Gastroesophageal sphincter (tissue), 4 donors: ENCODE measurements at regions not wholly inside any gene's neighbourhood (a gene's known extent, or its start where the extent isn't known, plus 50 kb on each side); places are given as distances from the start of the nearest gene placed in this dataset.

Experiments
- ATAC-seq: fragments of 150-250 bp; one replicate; pipeline ENCODE4 v1.9.1; 2016; ENCODE audit warnings: mild to moderate bottlenecking, moderate library complexity
- H3K27ac ChIP-seq, 4 donors: fragments of 200-600 bp; sonication (generic) in 3 of 4; 1 replicate in 3 of 4; 2 replicates in 1 of 4; pipeline ENCODE4 v1.5.1; 2016 to 2019
- H3K27me3 ChIP-seq: fragments of 200-600 bp; sonication (generic); one replicate; pipeline ENCODE4 v1.5.1; 2019
- H3K36me3 ChIP-seq, 2 donors: fragments of 200-600 bp; sonication (generic); one replicate each; pipeline ENCODE4 v1.5.1; 2019; ENCODE audit warnings: control low read depth in 1 of 2
- H3K4me1 ChIP-seq, 3 donors: fragments of 200-600 bp; sonication (generic); 1 replicate in 2 of 3; 2 replicates in 1 of 3; pipeline ENCODE4 v1.5.1; 2016 to 2019; ENCODE audit warnings: control low read depth in 2 of 3
- H3K4me3 ChIP-seq, 2 donors: fragments of 200-600 bp; sonication (generic); one replicate each; pipeline ENCODE4 v1.5.1; 2019; ENCODE audit warnings: mild to moderate bottlenecking in 1 of 2, moderate library complexity in 1 of 2
- H3K9me3 ChIP-seq, 3 donors: fragments of 200-600 bp; sonication (generic); one replicate each; pipeline ENCODE4 v1.5.1; 2017 to 2019; ENCODE audit warnings: control low read depth in 2 of 3
- CTCF ChIP-seq, 4 experiments: fragments of 200-600 bp in 2 of 4; fragments of 450-650 bp in 2 of 4; sonication (generic) in 1 of 4; IDR thresholded peaks; one replicate each; pipeline ENCODE4 v1.5.1; 2017 to 2019; ENCODE audit warnings: antibody characterized with exemption in 4 of 4, mild to moderate bottlenecking in 2 of 4, moderate library complexity in 2 of 4
- EP300 ChIP-seq: sonication (generic); formaldehyde crosslinking; IDR thresholded peaks from one replicate; pipeline ENCODE4 v1.6.1; 2017; ENCODE audit warnings: antibody characterized with exemption, mild to moderate bottlenecking
- POLR2A ChIP-seq, 2 donors: fragments of 450-650 bp; IDR thresholded peaks; one replicate each; pipeline ENCODE4 v1.6.1; 2017; ENCODE audit warnings: antibody characterized with exemption in 2 of 2, mild to moderate bottlenecking in 2 of 2, moderate library complexity in 1 of 2
- POLR2AphosphoS5 ChIP-seq: sonication (generic); formaldehyde crosslinking; IDR thresholded peaks from one replicate; pipeline ENCODE4 v1.6.1; 2017; ENCODE audit warnings: antibody characterized with exemption
- WGBS, 2 donors: methylation state at CpG; one replicate each; pipeline ENCODE4 v1.1.5; 2018; ENCODE audit warnings: low coverage in 1 of 2; 5-methylcytosine and 5-hydroxymethylcytosine counted together

GRCh38 chr15:35174948-35175347, 89.9 kb upstream of the NANOGP8 start:
- H3K27ac ChIP-seq = no peak overlapping the region

GRCh38 chr15:35173444-35174118, 88.5 kb upstream of the NANOGP8 start:
- Histone ChIP-seq H3K27me3 (no peaks in the 10 kb centered on the region), H3K27ac (no peak overlapping the region), H3K4me3 (no peak overlapping the region), H3K36me3 (no peaks in the 10 kb centered on the region), H3K4me1 (peaks cover 0 to 2% (median 0%) of the 10 kb centered on the region in 3 donors), H3K9me3 (no peaks in the 10 kb centered on the region)
- WGBS, 2 donors = 0 to 69% methylated on average over 2 to 4 of the region's 4 CpGs
- ATAC-seq = no peak
- TF ChIP-seq POLR2AphosphoS5 (no peak), CTCF (IDR thresholded peaks at IDR 0.05) (no peak), EP300 (no peak)

More at GRCh38 chr15:35174948-35175347, 89.9 kb upstream of the NANOGP8 start:
- H3K36me3 ChIP-seq = no peaks in the 10 kb centered on the region
- H3K9me3 ChIP-seq = no peaks in the 10 kb centered on the region
- H3K4me1 ChIP-seq = no peaks in the 10 kb centered on the region
- ATAC-seq = no peak
- H3K4me3 ChIP-seq = no peak overlapping the region
- WGBS, 2 donors = 55 to 74% methylated on average over 3 of the region's 3 CpGs
- TF ChIP-seq EP300 (no peak), POLR2A (IDR thresholded peaks at IDR 0.05) (no peak), CTCF (IDR thresholded peaks at IDR 0.05) (no peak)
- H3K27me3 ChIP-seq = no peaks in the 10 kb centered on the region

- no peak overlapping the region for H3K27ac ChIP-seq
Observed at GRCh38 chr15:35170207-35170606, 85.1 kb upstream of the NANOGP8 start.

GRCh38 chr15:35168464-35168863, 83.4 kb upstream of the NANOGP8 start:
- Histone ChIP-seq H3K27ac (no peak overlapping the region), H3K4me1 (peaks cover 0 to 7% (median 0%) of the 10 kb centered on the region in 3 donors), H3K27me3 (no peaks in the 10 kb centered on the region), H3K9me3 (no peaks in the 10 kb centered on the region), H3K4me3 (no peak overlapping the region), H3K36me3 (no peaks in the 10 kb centered on the region)
- WGBS, 2 donors = 11 to 27% methylated on average over 4 of the region's 4 CpGs
- ATAC-seq = no peak
- TF ChIP-seq CTCF (IDR thresholded peaks at IDR 0.05) (no peak), EP300 (no peak), POLR2AphosphoS5 (no peak)

More at GRCh38 chr15:35170207-35170606, 85.1 kb upstream of the NANOGP8 start:
- TF ChIP-seq EP300 = no peak
- TF ChIP-seq POLR2A (IDR thresholded peaks at IDR 0.05) = no peak
- TF ChIP-seq POLR2AphosphoS5 = no peak
- no peak for TF ChIP-seq CTCF (IDR thresholded peaks at IDR 0.05)
- WGBS, 2 donors = 40 to 72% methylated on average over 3 of the region's 3 CpGs
- Histone ChIP-seq H3K4me1 (peaks cover 0 to 7% (median 0%) of the 10 kb centered on the region in 3 donors), H3K4me3 (no peak overlapping the region), H3K36me3 (no peaks in the 10 kb centered on the region), H3K27me3 (no peaks in the 10 kb centered on the region), H3K9me3 (no peaks in the 10 kb centered on the region)
- no peak for ATAC-seq

- H3K9me3 ChIP-seq = no peaks in the 10 kb centered on the region
- H3K4me3 ChIP-seq = no peak overlapping the region
- no peaks in the 10 kb centered on the region for H3K27me3 ChIP-seq
- no peak for ATAC-seq
- WGBS, 2 donors = 80 to 91% methylated on average over 2 of the region's 2 CpGs
- no peaks in the 10 kb centered on the region for H3K36me3 ChIP-seq
- peaks cover 0 to 7% (median 0%) of the 10 kb centered on the region in 3 donors for H3K4me1 ChIP-seq
- H3K27ac ChIP-seq = no peak overlapping the region
- TF ChIP-seq EP300 (no peak), CTCF (IDR thresholded peaks at IDR 0.05) (no peak), POLR2AphosphoS5 (no peak), POLR2A (IDR thresholded peaks at IDR 0.05) (no peak)
Observed at GRCh38 chr15:35167675-35168074, 82.6 kb upstream of the NANOGP8 start.
